NCI-H2196 (cell line): ENCODE measurements at regions not wholly inside any gene's neighbourhood (a gene's known extent, or its start where the extent isn't known, plus 50 kb on each side); places are given as distances from the start of the nearest gene placed in this dataset.

ENCODE experiments used
- DNase-seq: peaks from one replicate; lab custom pipeline; 2025; ENCODE audit not compliant: unreplicated experiment; lab: John Stamatoyannopoulos, UW

- no peak for DNase-seq
Measured at GRCh38 chr11:70605846-70606245, 207.5 kb downstream of the CTTN start.

GRCh38 chr11:70606248-70606950 is 208.1 kb downstream of the CTTN start:
- no peak for DNase-seq

- no peak for DNase-seq
Measured at GRCh38 chr11:70606951-70607330, 208.6 kb downstream of the CTTN start.

GRCh38 chr11:70607561-70607960 is 209.2 kb downstream of the CTTN start:
- no peak for DNase-seq

GRCh38 chr11:70608568-70609470 is 210.5 kb downstream of the CTTN start:
- no peak for DNase-seq

- no peak for DNase-seq
Measured at GRCh38 chr11:70610566-70611565, 212.5 kb downstream of the CTTN start.

GRCh38 chr11:70611821-70612220 is 213.5 kb downstream of the CTTN start:
- DNase-seq = no peak

GRCh38 chr11:70612459-70613141 is 214.3 kb downstream of the CTTN start:
- DNase-seq = no peak

GRCh38 chr11:70614034-70614681 is 215.8 kb downstream of the CTTN start:
- DNase-seq = no peak

- no peak for DNase-seq
Measured at GRCh38 chr11:70615036-70615875, 216.9 kb downstream of the CTTN start.

GRCh38 chr11:70616317-70616716 is 218.0 kb downstream of the CTTN start:
- no peak for DNase-seq

- DNase-seq = no peak
Measured at GRCh38 chr11:70616938-70617654, 218.8 kb downstream of the CTTN start.

GRCh38 chr11:70618431-70619101 is 220.2 kb downstream of the CTTN start:
- no peak for DNase-seq

GRCh38 chr11:70619591-70619990 is 221.3 kb downstream of the CTTN start:
- no peak for DNase-seq

GRCh38 chr11:70620510-70621184 is 222.3 kb downstream of the CTTN start:
- no peak for DNase-seq

- DNase-seq = no peak
Measured at GRCh38 chr11:70621241-70621640, 222.9 kb downstream of the CTTN start.

GRCh38 chr11:70622091-70622490 is 223.8 kb downstream of the CTTN start:
- DNase-seq = no peak
